ENCODE measurements at regions not wholly inside any gene's neighbourhood (a gene's known extent, or its start where the extent isn't known, plus 50 kb on each side); places are given as distances from the start of the nearest gene placed in this dataset.
A peak's percentile ranks its signal among the peaks of the same experiment; 100 is the strongest.

DNA sequence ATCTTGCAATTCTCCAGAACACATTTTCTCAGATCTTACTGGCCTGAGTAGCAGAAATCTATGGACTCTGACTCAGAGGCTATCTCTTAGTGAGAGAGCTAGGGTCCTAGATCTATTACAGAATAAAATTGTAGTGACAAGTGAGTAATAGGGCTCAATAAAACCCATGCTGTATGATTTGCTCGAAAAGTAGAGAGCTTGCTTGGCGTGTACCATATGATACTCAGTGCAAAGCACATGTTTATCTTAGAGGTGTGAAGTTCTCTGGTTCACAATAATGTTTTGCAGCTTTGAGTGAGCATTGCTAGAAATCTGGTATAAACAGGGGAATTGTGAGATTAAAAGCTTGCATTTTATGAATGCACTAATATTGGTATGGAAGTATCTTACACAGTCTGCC is 87.8 kb upstream of the PRSS16 start:
- no peak overlapping the region for H3K4me3 ChIP-seq (ENCODE audit: low read depth, poor library complexity, severe bottlenecking)
- 88 to 89% methylated on average over 2 of the region's 2 CpGs for WGBS, 2 donors
- TF ChIP-seq POLR2A (IDR thresholded peaks at IDR 0.05), result no peak
- no peak for DNase-seq (ENCODE audit: low spot score in 2 of 2)
- intact Hi-C loops (cut with DNase I; ENCODE audit: low total_unique reads), result no loop called here

DNA sequence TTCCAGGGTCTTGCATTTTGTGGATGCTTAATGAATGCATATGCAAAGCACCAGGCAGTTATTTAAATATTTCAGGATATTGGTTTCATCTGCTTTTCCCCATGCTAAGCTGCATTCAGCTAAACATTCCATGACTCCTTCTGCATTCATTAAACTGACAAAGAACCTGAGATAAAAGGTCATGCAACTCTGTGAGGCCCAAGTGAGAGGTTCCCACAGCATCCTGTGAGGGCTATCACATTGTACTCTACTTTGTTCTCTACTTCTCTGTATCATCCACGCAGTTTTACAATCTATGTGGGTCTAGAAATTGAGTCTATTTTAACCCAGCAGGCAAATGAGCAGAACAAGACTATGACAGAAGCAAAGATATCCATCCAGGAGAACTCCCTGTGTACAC is 86.4 kb upstream of the PRSS16 start:
- intact Hi-C loops (cut with DNase I; ENCODE audit: low total_unique reads), result no loop called here
- WGBS, 2 donors, result 56 to 61% methylated on average over 1 of the region's 1 CpG
- TF ChIP-seq, protein P1, sequence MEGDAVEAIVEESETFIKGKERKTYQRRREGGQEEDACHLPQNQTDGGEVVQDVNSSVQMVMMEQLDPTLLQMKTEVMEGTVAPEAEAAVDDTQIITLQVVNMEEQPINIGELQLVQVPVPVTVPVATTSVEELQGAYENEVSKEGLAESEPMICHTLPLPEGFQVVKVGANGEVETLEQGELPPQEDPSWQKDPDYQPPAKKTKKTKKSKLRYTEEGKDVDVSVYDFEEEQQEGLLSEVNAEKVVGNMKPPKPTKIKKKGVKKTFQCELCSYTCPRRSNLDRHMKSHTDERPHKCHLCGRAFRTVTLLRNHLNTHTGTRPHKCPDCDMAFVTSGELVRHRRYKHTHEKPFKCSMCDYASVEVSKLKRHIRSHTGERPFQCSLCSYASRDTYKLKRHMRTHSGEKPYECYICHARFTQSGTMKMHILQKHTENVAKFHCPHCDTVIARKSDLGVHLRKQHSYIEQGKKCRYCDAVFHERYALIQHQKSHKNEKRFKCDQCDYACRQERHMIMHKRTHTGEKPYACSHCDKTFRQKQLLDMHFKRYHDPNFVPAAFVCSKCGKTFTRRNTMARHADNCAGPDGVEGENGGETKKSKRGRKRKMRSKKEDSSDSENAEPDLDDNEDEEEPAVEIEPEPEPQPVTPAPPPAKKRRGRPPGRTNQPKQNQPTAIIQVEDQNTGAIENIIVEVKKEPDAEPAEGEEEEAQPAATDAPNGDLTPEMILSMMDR (IDR thresholded peaks at IDR 0.05), result no peak
- TF ChIP-seq POLR2A (IDR thresholded peaks at IDR 0.05), result no peak
- no peak for DNase-seq (ENCODE audit: low spot score in 2 of 2)
- no peak overlapping the region for H3K4me3 ChIP-seq (ENCODE audit: low read depth, poor library complexity, severe bottlenecking)

DNA sequence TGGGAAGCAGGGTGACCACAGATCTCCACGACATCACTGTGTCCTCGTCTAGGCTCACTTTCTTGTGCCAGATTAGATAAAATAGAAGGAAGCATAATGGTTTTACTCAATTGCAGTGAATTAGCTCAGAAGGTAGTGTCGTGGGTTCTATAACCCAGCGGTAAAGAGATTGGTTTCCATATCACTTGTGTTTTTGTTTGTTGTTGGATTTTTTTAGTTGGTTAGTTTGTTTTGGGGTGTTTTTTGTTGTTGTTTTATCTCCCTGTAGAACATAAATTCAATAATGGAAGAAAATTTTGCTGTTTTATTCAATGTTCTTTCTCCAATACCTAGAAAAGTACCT is 85.9 kb upstream of the PRSS16 start:
- WGBS, 2 donors, result 57 to 58% methylated on average over 4 of the region's 4 CpGs
- H3K4me3 ChIP-seq (ENCODE audit: low read depth, poor library complexity, severe bottlenecking), result no peak overlapping the region
- TF ChIP-seq, protein P1 (IDR thresholded peaks at IDR 0.05), result no peak
- no peak for TF ChIP-seq POLR2A (IDR thresholded peaks at IDR 0.05)
- intact Hi-C loops (cut with DNase I; ENCODE audit: low total_unique reads), result no loop called here
- DNase-seq (ENCODE audit: low spot score in 2 of 2), result no peak

DNA sequence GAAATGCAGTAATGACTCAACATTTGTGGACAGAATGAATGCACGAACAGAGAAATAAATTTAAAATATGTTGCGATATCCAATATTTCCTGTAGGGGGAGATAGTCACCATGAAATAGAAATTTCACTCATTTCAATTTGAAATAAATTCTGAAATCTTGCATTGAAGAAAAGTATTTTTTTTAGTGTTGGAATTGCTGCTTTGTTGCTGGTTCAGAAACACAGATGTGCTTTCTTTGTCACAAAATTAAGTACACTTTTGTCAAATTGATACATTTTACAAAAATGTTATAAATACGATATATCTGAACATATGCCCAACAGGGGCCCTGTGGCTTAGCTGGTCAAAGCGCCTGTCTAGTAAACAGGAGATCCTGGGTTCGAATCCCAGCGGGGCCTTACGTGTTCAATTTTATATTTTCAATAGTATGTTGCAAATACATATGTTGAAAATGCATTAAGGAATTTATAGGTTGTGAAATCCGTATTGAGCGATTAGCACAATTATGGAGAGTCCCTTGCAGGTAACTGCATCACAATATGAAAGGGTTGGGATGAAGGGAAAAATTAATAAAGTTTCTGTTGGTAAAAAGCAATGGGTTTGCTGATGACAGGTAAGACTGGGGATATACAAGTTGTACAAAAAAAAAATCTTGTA is 85.4 kb upstream of the PRSS16 start:
- no peak for DNase-seq (ENCODE audit: low spot score in 2 of 2)
- TF ChIP-seq, protein P1 (IDR thresholded peaks at IDR 0.05), result peak in 1 of 3 donors; percentile 68
- no peak for TF ChIP-seq POLR2A (IDR thresholded peaks at IDR 0.05)
- 21 to 26% methylated on average over 9 of the region's 9 CpGs for WGBS, 2 donors
- H3K4me3 ChIP-seq (ENCODE audit: low read depth, poor library complexity, severe bottlenecking), result no peak overlapping the region
- intact Hi-C loops (cut with DNase I; ENCODE audit: low total_unique reads), result no loop called here

DNA sequence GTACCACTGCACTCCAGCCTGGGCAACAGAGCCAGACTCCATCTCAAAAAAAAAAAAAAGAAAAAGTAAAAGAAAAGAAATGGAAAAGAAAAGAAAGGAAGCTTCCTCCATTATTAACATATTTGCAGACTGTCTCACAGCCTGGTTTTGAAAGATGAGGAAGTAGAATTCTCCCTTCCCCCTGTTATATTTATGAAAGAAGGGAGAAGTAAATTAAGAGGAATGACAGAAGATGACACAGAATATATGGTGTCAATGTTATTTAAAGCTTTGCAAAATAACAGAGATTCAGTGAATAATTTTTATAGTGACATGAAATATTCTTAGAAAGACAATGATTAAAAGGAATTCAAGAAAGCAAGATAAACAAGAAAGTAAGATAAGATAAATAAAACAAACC is 83.7 kb upstream of the PRSS16 start:
- no peak overlapping the region for H3K4me3 ChIP-seq (ENCODE audit: low read depth, poor library complexity, severe bottlenecking)
- TF ChIP-seq, protein P1 (IDR thresholded peaks at IDR 0.05), result no peak
- TF ChIP-seq POLR2A (IDR thresholded peaks at IDR 0.05), result no peak
- DNase-seq (ENCODE audit: low spot score in 2 of 2), result no peak
- intact Hi-C loops (cut with DNase I; ENCODE audit: low total_unique reads), result no loop called here

DNA sequence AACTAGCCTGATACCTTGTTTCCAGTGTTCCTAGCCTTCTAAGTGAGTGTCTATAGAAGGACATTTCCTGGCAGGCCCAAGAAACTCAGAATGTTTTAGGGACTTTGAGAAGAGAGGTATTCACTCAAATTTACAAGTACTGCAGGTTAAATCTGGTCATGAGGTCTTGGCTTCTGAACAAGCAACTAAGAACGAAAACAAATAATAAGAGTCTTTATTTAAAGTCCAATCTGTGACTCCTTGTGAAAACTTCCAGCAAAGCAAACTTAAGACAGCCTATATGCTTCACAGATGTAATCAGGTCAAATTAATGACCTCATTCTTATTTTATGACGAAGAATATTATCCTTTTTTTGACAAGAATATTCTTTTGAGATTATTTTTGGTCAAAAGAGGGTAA is 79.4 kb upstream of the PRSS16 start:
- H3K4me3 ChIP-seq (ENCODE audit: low read depth, poor library complexity, severe bottlenecking), result no peak overlapping the region
- intact Hi-C loops (cut with DNase I; ENCODE audit: low total_unique reads), result no loop called here
- DNase-seq (ENCODE audit: low spot score in 2 of 2), result no peak
- 70 to 71% methylated on average over 2 of the region's 2 CpGs for WGBS, 2 donors
- TF ChIP-seq, protein P1 (IDR thresholded peaks at IDR 0.05), result no peak
- no peak for TF ChIP-seq POLR2A (IDR thresholded peaks at IDR 0.05)
